Skeletal muscle cell (primary cell): ENCODE measurements at regions not wholly inside any gene's neighbourhood (a gene's known extent, or its start where the extent isn't known, plus 50 kb on each side); places are given as distances from the start of the nearest gene placed in this dataset.
"Not testable (repeated sequence)": the region's sequence is repeated elsewhere in the genome, so short reads cannot be mapped to it uniquely, and the experiment has no call there.

ENCODE experiments used
- DNase-seq: peaks from one replicate; pipeline ENCODE4 v3.0.0-alpha.2; 2010; ENCODE audit warnings: low read depth
- H3K4me3 ChIP-seq: 2 replicates; pipeline ENCODE4 v1.5.1; 2011; ENCODE audit warnings: low read depth, mild to moderate bottlenecking, control low read depth, low read length, moderate library complexity

GRCh38 chr5:91245871-91246270, 137.2 kb downstream of the ARRDC3 start:
- DNase-seq, result no peak
- H3K4me3 ChIP-seq, result no peak overlapping the region

DNA sequence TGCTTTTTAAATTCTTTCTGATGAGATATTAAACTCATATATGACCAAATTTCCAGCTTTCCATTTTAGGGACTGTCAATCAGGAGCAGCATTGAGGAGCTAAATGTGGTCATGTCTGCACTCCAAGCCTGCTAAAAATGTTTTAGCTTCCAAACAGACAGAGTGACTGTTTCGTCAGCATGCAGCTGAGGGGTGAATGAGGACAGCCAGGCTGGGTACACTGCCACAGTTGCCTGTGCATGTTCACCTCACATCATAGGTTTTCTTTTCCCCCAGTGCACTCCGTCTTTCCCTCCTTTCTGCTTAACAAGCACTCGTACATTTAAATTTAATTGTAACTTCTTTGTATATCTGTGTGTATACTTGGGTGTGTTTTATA, 138.1 kb downstream of the ARRDC3 start:
- no peak overlapping the region for H3K4me3 ChIP-seq
- DNase-seq, result no peak

GRCh38 chr5:91244380-91245073, 138.6 kb downstream of the ARRDC3 start:
- no peak for DNase-seq
- no peak overlapping the region for H3K4me3 ChIP-seq

- DNase-seq, result no peak
- no peak overlapping the region for H3K4me3 ChIP-seq
Measured at GRCh38 chr5:91243852-91244251, 139.3 kb downstream of the ARRDC3 start.

GRCh38 chr5:91243286-91243685, 139.8 kb downstream of the ARRDC3 start:
- H3K4me3 ChIP-seq, result no peak overlapping the region
- no peak for DNase-seq

DNA sequence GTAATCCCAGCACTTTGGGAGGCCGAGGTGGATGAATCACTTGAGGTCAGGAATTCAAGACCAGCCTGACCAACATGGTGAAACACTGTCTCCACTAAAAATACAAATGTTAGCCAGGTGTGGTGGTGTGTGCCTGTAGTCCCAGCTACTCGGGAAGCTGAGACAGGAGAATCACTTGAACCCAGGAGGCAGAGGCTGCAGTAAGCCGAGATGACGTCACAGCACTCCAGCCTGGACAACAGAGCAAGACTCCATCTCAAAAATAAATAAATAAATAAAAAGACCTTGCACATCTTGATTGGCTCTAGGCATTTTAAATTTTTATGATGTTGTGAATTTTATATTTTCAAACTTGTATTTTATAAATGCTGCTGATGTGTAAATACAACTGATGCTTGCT, 141.7 kb downstream of the ARRDC3 start:
- DNase-seq, H3K4me3 ChIP-seq: not testable (repeated sequence)

GRCh38 chr5:91240175-91240574, 142.9 kb downstream of the ARRDC3 start:
- DNase-seq, result no peak
- no peak overlapping the region for H3K4me3 ChIP-seq

DNA sequence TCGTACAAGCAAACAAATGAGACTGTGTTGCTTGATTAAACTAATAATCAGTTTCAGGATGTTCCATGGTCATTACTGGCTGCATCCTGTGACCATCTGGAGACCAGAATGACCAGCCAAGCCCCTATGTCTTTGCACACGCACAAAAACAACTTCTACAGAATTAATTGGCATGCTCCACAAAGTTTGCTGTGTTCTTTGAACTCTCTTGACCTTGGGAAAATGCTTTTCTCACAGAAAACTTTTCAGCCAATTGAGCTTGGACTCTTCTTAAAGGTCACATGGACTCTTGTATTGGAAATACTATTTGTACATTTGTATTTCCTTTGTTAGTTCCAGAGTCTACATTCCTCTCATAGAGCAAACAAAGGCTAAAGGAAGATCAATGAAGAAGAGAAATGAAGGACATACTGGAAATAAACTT, 147.8 kb downstream of the ARRDC3 start:
- no peak overlapping the region for H3K4me3 ChIP-seq
- no peak for DNase-seq

- no peak for DNase-seq
- no peak overlapping the region for H3K4me3 ChIP-seq
Measured at GRCh38 chr5:91232523-91232922, 150.6 kb downstream of the ARRDC3 start.

DNA sequence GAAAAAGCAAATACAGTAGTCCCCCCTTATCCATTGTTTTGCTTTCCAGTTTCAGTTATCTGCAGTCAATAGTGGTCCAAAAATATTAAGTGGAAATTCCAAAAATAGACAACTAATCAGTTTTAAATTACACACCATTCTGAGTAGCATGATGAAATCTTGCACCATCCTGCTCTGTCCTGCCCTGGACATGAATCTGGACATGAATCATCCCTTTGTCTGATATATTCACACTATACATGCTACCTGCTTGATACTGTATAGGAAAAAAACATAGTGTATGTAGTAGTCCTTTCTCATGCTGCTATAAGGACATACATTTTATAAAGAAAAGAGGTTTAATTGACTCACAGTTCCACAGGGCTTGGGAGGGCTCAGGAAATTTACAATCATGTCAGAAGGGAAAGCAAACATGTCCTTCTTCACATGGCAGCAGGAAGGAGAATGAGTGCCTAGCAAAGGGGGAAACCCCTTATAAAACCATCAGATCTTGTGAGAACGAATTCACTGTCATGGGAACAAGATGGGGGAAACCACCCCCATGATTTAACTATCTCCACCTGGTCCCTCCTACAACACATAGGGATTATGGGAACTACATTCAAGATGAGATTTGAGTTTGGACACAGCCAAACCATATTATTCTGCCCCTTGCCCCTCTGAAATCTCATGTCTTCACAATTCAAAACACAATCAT, 153.9 kb downstream of the ARRDC3 start:
- no peak for DNase-seq
- H3K4me3 ChIP-seq, result no peak overlapping the region

GRCh38 chr5:91228188-91228587, 154.9 kb downstream of the ARRDC3 start:
- DNase-seq, result no peak
- no peak overlapping the region for H3K4me3 ChIP-seq

DNA sequence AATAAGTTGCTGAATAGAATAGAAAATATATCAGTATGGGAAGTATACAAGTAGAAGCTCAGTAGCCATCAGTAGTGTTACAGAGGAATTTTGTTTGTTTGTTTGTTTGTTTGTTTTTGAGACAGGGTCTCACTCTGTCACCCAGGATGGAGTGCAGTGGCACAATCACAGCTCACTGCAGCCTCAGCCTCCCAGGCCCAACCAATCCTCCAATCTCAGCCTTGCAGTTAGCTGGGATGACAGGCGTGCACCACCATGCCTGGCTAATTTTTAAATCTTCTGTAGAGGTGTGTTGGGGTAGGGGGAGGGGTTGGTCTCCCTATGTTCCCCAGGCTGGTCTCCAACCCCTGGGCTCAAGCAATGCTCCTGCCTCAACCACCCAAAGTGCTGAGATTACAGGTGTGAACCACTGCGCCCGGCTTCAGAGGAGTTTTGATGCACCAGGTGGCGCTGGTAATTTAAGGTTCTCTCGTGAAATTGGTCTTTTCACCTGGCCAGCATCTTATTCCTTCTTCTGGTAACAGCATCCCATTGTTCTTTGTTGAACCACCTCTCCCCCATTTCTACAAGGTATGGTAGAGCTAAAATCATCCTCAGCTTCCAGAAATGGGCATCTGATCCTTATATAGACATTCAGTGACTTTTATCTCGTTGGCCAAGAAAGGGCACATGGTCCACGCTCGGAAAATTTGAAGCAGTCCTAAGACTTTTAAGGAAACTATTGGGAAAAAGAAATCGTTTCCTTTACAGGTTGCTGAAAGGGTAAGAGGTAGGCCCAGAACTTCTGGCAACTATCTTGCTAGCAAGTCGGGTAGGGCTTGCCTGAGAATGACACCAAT, 157.1 kb downstream of the ARRDC3 start:
- no peak for DNase-seq
- H3K4me3 ChIP-seq, result no peak overlapping the region

GRCh38 chr5:91224969-91225368, 158.1 kb downstream of the ARRDC3 start:
- no peak overlapping the region for H3K4me3 ChIP-seq
- no peak for DNase-seq

GRCh38 chr5:91224456-91224855, 158.7 kb downstream of the ARRDC3 start:
- no peak for DNase-seq
- H3K4me3 ChIP-seq, result no peak overlapping the region

GRCh38 chr5:91223886-91224285, 159.2 kb downstream of the ARRDC3 start:
- no peak for DNase-seq

DNA sequence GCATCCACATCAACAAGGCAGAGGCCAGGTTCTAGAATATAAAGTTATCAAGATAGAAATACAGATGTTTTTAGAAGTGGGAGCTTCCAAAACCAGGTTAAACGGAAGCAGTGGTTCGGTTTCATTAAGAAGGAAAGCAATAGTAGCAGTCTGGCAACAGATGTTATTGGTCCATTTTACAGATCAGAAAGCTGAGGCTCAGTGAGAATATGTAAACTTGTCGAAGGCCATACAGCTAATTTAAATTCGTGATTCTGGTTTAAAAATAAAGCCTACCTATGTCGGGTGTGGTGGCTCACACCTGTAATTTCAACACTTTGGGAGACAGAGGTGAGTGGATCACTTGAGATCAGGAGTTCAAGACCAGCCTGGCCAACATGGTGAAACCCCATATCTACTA, 160.6 kb downstream of the ARRDC3 start:
- no peak overlapping the region for H3K4me3 ChIP-seq
- DNase-seq, result no peak

More at GRCh38 chr5:91223886-91224285, 159.2 kb downstream of the ARRDC3 start:
- H3K4me3 ChIP-seq, result no peak overlapping the region

- no peak overlapping the region for H3K4me3 ChIP-seq
- DNase-seq, result no peak
Measured at GRCh38 chr5:91221917-91222316, 161.2 kb downstream of the ARRDC3 start.

DNA sequence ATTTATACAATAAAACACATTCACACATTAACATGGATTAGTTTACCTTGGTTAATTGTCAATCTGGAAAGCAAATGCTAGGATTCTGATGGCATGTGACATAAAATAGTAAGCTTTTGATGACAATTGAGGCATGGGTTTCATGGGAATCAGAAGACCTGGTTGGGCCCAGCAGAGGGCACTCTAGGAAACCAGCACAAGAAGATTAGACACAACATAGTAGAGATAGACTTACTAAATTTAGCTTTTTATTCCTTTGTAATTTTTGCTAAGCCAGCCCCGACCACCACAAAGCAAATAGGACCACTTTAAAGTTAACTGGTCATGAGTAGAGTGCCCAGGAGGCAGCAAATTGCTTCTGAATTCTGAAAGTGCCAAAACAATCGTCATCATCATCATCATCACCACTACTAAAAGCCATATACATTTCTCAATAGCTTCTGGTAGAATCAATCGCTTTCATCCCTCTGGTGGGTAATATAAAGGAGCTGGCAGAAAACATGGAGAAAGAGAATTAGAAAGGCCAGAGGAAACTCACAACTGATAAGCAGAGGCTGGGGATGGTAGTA, 163.2 kb downstream of the ARRDC3 start:
- no peak overlapping the region for H3K4me3 ChIP-seq
- no peak for DNase-seq

GRCh38 chr5:91219091-91219802, 163.9 kb downstream of the ARRDC3 start:
- DNase-seq, result peak; percentile 94
- H3K4me3 ChIP-seq, result no peak overlapping the region
